KMS-11 (cell line): ENCODE measurements at regions not wholly inside any gene's neighbourhood (a gene's known extent, or its start where the extent isn't known, plus 50 kb on each side); places are given as distances from the start of the nearest gene placed in this dataset.

Experiments
- H2AFZ ChIP-seq: fragments of 200-600 bp; sonication (generic); 2 replicates; pipeline ENCODE4 v1.6.1; 2016; ENCODE audit warnings: antibody characterized with exemption, mixed run types, low read depth
- H3K27ac ChIP-seq: fragments of 200-600 bp; sonication (generic); 2 replicates; pipeline ENCODE4 v1.6.1; 2016; ENCODE audit warnings: mild to moderate bottlenecking, mixed run types
- H3K27me3 ChIP-seq: fragments of 200-600 bp; sonication (generic); 2 replicates; pipeline ENCODE4 v1.6.1; 2017; ENCODE audit warnings: mild to moderate bottlenecking, low read depth, mixed run types, moderate library complexity; ENCODE audit not compliant: insufficient read depth
- H3K36me3 ChIP-seq: fragments of 200-600 bp; sonication (generic); 2 replicates; pipeline ENCODE4 v1.6.1; 2017; ENCODE audit warnings: mild to moderate bottlenecking, mixed run types; ENCODE audit not compliant: insufficient read depth
- H3K4me1 ChIP-seq: fragments of 200-600 bp; sonication (generic); 2 replicates; pipeline ENCODE4 v1.6.1; 2016; ENCODE audit warnings: mild to moderate bottlenecking, low read depth, mixed run types; ENCODE audit not compliant: poor library complexity, severe bottlenecking
- H3K4me2 ChIP-seq: fragments of 200-600 bp; sonication (generic); 2 replicates; pipeline ENCODE4 v1.7.0; 2016; ENCODE audit warnings: mild to moderate bottlenecking, mixed run types
- H3K4me3 ChIP-seq: fragments of 200-600 bp; sonication (generic); IDR thresholded peaks from 2 replicates; pipeline ENCODE4 v1.6.1; 2017; ENCODE audit warnings: low read depth, low read length, mixed read lengths; ENCODE audit not compliant: insufficient read depth
- H3K79me2 ChIP-seq: fragments of 200-600 bp; sonication (generic); 2 replicates; pipeline ENCODE4 v1.6.1; 2016; ENCODE audit warnings: low read depth, mixed run types; ENCODE audit not compliant: insufficient read depth
- H3K9ac ChIP-seq: fragments of 200-600 bp; sonication (generic); 2 replicates; pipeline ENCODE4 v1.6.1; 2016; ENCODE audit warnings: mild to moderate bottlenecking, mixed run types
- H4K20me1 ChIP-seq: fragments of 200-600 bp; sonication (generic); 2 replicates; pipeline ENCODE4 v1.6.1; 2016; ENCODE audit warnings: mild to moderate bottlenecking, mixed run types; ENCODE audit not compliant: insufficient read depth
- TF ChIP-seq, protein P1 (sequence below): fragments of 200-600 bp; sonication (generic); conservative IDR thresholded peaks from 2 replicates; pipeline ENCODE4 v1.6.1; 2017; ENCODE audit warnings: low read depth, mild to moderate bottlenecking, antibody characterized with exemption, low read length, moderate library complexity, mixed read lengths

DNA sequence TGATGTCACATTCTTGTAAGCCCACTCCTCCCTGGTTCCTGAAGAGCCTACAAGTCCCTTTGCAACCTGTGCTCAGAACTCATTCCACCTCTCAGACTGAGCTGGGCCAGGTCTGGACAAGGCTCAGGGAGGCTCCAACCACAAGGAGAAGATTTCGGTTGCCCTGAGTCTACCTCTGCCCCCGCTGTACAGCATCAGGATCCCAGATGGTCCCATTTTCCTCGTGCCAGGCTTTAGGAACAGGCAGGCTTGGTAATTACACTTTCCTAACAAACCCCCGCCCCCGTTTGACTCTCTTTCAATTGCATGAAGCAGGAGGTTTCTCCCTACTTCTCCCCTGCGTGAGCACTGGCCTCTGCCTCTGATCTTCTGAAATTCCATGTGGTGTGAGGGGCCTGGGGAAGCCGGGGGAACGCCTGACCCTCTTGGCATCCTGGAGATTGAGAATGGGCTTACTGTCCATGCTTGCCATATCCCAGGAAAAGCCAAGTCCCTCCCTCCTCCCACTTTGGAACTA, 86.9 kb upstream of the CTNNA1 start:
- no peaks in the 10 kb centered on the region for H3K79me2 ChIP-seq
- H3K27ac ChIP-seq: no peak overlapping the region
- H3K36me3 ChIP-seq: no peaks in the 10 kb centered on the region
- no peaks in the 10 kb centered on the region for H3K27me3 ChIP-seq
- H3K4me2 ChIP-seq: no peak overlapping the region
- H4K20me1 ChIP-seq: no peaks in the 10 kb centered on the region
- H3K4me3 ChIP-seq: no peak overlapping the region
- no peak overlapping the region for H2AFZ ChIP-seq
- no peaks in the 10 kb centered on the region for H3K4me1 ChIP-seq
- H3K9ac ChIP-seq: no peak overlapping the region
- TF ChIP-seq, protein P1, sequence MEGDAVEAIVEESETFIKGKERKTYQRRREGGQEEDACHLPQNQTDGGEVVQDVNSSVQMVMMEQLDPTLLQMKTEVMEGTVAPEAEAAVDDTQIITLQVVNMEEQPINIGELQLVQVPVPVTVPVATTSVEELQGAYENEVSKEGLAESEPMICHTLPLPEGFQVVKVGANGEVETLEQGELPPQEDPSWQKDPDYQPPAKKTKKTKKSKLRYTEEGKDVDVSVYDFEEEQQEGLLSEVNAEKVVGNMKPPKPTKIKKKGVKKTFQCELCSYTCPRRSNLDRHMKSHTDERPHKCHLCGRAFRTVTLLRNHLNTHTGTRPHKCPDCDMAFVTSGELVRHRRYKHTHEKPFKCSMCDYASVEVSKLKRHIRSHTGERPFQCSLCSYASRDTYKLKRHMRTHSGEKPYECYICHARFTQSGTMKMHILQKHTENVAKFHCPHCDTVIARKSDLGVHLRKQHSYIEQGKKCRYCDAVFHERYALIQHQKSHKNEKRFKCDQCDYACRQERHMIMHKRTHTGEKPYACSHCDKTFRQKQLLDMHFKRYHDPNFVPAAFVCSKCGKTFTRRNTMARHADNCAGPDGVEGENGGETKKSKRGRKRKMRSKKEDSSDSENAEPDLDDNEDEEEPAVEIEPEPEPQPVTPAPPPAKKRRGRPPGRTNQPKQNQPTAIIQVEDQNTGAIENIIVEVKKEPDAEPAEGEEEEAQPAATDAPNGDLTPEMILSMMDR: no peak

- Histone ChIP-seq H3K4me3 (no peak overlapping the region), H3K27ac (no peak overlapping the region), H3K4me1 (no peaks in the 10 kb centered on the region), H4K20me1 (no peaks in the 10 kb centered on the region), H2AFZ (no peak overlapping the region), H3K79me2 (no peaks in the 10 kb centered on the region), H3K27me3 (no peaks in the 10 kb centered on the region), H3K4me2 (no peak overlapping the region), H3K9ac (no peak overlapping the region), H3K36me3 (no peaks in the 10 kb centered on the region)
- TF ChIP-seq, protein P1: no peak
Measured at GRCh38 chr5:138665261-138665660, 88.0 kb upstream of the CTNNA1 start.

- Histone ChIP-seq H2AFZ (no peak overlapping the region), H4K20me1 (no peaks in the 10 kb centered on the region), H3K4me2 (no peak overlapping the region), H3K4me1 (no peaks in the 10 kb centered on the region), H3K27ac (no peak overlapping the region), H3K36me3 (no peaks in the 10 kb centered on the region), H3K4me3 (no peak overlapping the region), H3K79me2 (no peaks in the 10 kb centered on the region), H3K27me3 (no peaks in the 10 kb centered on the region), H3K9ac (no peak overlapping the region)
- TF ChIP-seq, protein P1: no peak
Measured at GRCh38 chr5:138664276-138664943, 88.8 kb upstream of the CTNNA1 start.

DNA sequence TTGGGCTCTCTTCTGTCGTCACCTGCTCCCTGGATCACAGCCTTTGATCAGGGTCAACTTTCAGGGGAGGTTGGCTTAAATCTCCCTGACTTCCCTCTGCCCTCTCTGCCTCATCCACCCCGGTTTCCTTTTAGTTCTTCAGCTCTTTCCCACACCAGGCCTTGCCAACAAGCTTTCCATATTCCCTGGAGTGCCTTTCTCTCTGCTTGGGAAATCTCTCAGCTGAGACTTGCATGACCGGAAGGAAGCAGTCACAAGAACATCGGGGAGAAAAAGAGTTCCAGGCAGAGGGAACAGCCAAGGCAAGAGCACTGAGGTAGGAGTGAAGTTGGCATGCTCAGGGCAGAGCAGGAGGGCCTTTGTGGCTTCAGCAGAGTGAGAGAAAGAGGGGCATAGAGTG, 88.4 kb upstream of the HSPA9 start:
- TF ChIP-seq, protein P1: no peak
- Histone ChIP-seq H4K20me1 (no peaks in the 10 kb centered on the region), H3K36me3 (no peaks in the 10 kb centered on the region), H3K79me2 (no peaks in the 10 kb centered on the region), H3K27me3 (no peaks in the 10 kb centered on the region; the same call in 1 of the 2 replicates), H3K9ac (no peak overlapping the region), H3K4me3 (no peak overlapping the region), H3K27ac (no peak overlapping the region), H3K4me1 (no peaks in the 10 kb centered on the region), H2AFZ (no peak overlapping the region), H3K4me2 (no peak overlapping the region)
